Medulla oblongata (tissue), 1 donor: ENCODE measurements at regions not wholly inside any gene's neighbourhood (a gene's known extent, or its start where the extent isn't known, plus 50 kb on each side); places are given as distances from the start of the nearest gene placed in this dataset.
A peak's percentile ranks its signal among the peaks of the same experiment; 100 is the strongest.
"Not testable (repeated sequence)": the region's sequence is repeated elsewhere in the genome, so short reads cannot be mapped to it uniquely, and the experiment has no call there.

Experiments
- DNase-seq: peaks from one replicate; pipeline ENCODE4 v3.0.0-alpha.2; 2015; ENCODE audit errors: extremely low spot score

GRCh38 chrX:144494074-144494473 is 610.2 kb downstream of the UBE2NL start:
- no peak for DNase-seq

- no peak for DNase-seq
Observed at GRCh38 chrX:144531877-144532276, 648.0 kb downstream of the UBE2NL start.

GRCh38 chrX:144566592-144566991 is 680.7 kb upstream of the SPANXN1 start:
- DNase-seq = no peak

GRCh38 chrX:144586756-144587155 is 660.5 kb upstream of the SPANXN1 start:
- DNase-seq = no peak

GRCh38 chrX:144592036-144592435 is 655.3 kb upstream of the SPANXN1 start:
- DNase-seq = no peak

GRCh38 chrX:144601010-144601409 is 646.3 kb upstream of the SPANXN1 start:
- DNase-seq = no peak

- no peak for DNase-seq
Observed at GRCh38 chrX:144612076-144612475, 635.2 kb upstream of the SPANXN1 start.

GRCh38 chrX:144616317-144616716 is 631.0 kb upstream of the SPANXN1 start:
- no peak for DNase-seq

- peak; percentile 1 for DNase-seq
Observed at GRCh38 chrX:144627947-144628346, 619.4 kb upstream of the SPANXN1 start.

GRCh38 chrX:144634451-144634850 is 612.9 kb upstream of the SPANXN1 start:
- not testable (repeated sequence) for DNase-seq

GRCh38 chrX:144637731-144638130 is 609.6 kb upstream of the SPANXN1 start:
- DNase-seq = no peak

- DNase-seq = no peak
Observed at GRCh38 chrX:144648788-144649187, 598.5 kb upstream of the SPANXN1 start.

GRCh38 chrX:144681501-144681900 is 565.8 kb upstream of the SPANXN1 start:
- DNase-seq = no peak

- no peak for DNase-seq
Observed at GRCh38 chrX:144683247-144683646, 564.1 kb upstream of the SPANXN1 start.

- DNase-seq = no peak
Observed at GRCh38 chrX:144709841-144710240, 537.5 kb upstream of the SPANXN1 start.

- DNase-seq = no peak
Observed at GRCh38 chrX:144715337-144715736, 532.0 kb upstream of the SPANXN1 start.

- DNase-seq = no peak
Observed at GRCh38 chrX:144716187-144716586, 531.1 kb upstream of the SPANXN1 start.

- DNase-seq = no peak
Observed at GRCh38 chrX:144717682-144718081, 529.6 kb upstream of the SPANXN1 start.

- no peak for DNase-seq
Observed at GRCh38 chrX:144722307-144722706, 525.0 kb upstream of the SPANXN1 start.

- DNase-seq = no peak
Observed at GRCh38 chrX:144730471-144730870, 516.8 kb upstream of the SPANXN1 start.

GRCh38 chrX:144732588-144732987 is 514.7 kb upstream of the SPANXN1 start:
- DNase-seq = no peak

GRCh38 chrX:144738246-144738645 is 509.1 kb upstream of the SPANXN1 start:
- DNase-seq = no peak

- DNase-seq = no peak
Observed at GRCh38 chrX:144768540-144768939, 478.8 kb upstream of the SPANXN1 start.

GRCh38 chrX:144783528-144783927 is 463.8 kb upstream of the SPANXN1 start:
- DNase-seq = not testable (repeated sequence)

GRCh38 chrX:144790148-144790547 is 457.2 kb upstream of the SPANXN1 start:
- DNase-seq = no peak
